Right atrium auricular region (tissue), 2 donors: ENCODE measurements at regions not wholly inside any gene's neighbourhood (a gene's known extent, or its start where the extent isn't known, plus 50 kb on each side); places are given as distances from the start of the nearest gene placed in this dataset.

Experiments
- DNase-seq: peaks from one replicate; pipeline ENCODE4 v3.0.0-alpha.2; 2019; ENCODE audit warnings: low spot score
- H3K27ac ChIP-seq, 2 donors: fragments of 200-600 bp; sonication (generic); 1 replicate in 1 of 2; 2 replicates in 1 of 2; pipeline ENCODE4 v1.5.1; 2016 to 2019
- H3K27me3 ChIP-seq, 2 donors: fragments of 200-600 bp; sonication (generic); one replicate each; pipeline versions ENCODE4 v1.5.1 to v1.6.0; 2017 to 2019
- H3K36me3 ChIP-seq: fragments of 200-600 bp; sonication (generic); one replicate; pipeline ENCODE4 v1.5.1; 2016
- H3K4me1 ChIP-seq, 2 donors: fragments of 200-600 bp; sonication (generic); one replicate each; pipeline versions ENCODE4 v1.5.1 to v1.6.0; 2017 to 2019
- H3K4me3 ChIP-seq, 2 donors: fragments of 200-600 bp; sonication (generic); 1 replicate in 1 of 2; 2 replicates in 1 of 2; pipeline ENCODE4 v1.5.1; 2017 to 2019; ENCODE audit warnings: mild to moderate bottlenecking in 1 of 2, moderate library complexity in 1 of 2
- H3K9me3 ChIP-seq, 2 donors: fragments of 200-600 bp; sonication (generic); one replicate each; pipeline ENCODE4 v1.5.1; 2019
- TF ChIP-seq, protein P1 (sequence below), 2 donors: fragments of 200-600 bp; sonication (generic); IDR thresholded peaks; one replicate each; pipeline ENCODE4 v1.5.1; 2019; ENCODE audit warnings: antibody characterized with exemption in 2 of 2

DNA sequence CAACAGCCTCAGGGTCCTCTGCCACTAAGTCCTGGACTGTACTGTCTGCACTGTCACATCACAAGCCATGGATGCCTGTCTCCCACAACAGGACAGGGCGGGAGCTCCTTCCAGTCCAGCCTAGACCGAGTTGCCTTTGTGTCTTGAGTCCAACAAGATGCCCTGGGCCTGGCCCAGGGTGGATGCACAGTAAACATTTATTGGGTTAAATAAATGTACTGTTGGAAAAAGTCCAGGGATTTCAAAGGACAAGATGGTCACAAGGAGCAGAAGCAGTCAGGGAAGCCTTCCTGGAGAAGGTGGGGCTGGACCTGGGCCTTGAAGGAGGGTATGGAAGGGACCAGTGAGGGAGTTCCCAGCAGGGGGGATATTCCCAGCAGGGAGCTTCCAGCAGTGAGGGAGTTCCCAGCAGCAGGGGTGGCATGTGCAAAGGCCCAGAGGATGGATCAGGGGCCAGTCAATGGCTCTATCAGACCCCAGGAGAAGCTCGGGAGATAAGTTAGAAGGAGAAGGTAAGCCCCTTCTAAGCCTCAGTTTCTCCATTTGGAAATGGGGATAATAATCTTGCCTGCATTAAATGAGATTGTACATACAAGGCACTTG is 72.7 kb upstream of the NEURL1B start:
- no peak for DNase-seq

DNA sequence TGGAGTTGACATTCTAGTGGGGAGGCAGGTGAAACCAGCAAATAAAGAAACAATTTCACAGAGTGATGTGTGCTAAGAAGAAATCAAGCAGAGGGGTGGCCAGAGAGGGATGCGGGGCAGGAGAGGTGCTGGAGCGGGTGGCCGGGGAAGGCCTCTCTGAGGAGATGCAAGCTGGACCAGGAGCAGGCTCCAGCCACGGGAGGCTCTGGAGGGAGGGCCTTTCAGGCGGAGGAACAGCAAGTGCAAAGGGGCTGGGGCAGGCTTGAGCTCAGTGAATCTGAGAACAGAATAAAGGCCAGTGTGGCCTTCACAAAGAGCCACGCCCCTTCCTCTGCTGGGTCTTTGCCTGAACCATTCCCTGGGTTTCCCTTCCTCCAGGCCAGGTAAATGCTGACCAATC is 73.2 kb upstream of the NEURL1B start:
- Histone ChIP-seq H3K4me3 (no peak overlapping the region), H3K27ac (no peak overlapping the region), H3K27me3 (no peaks in the 10 kb centered on the region), H3K36me3 (no peaks in the 10 kb centered on the region), H3K9me3 (no peaks in the 10 kb centered on the region), H3K4me1 (peaks cover 0 to 9% of the 10 kb centered on the region in 2 donors)
- TF ChIP-seq, protein P1, sequence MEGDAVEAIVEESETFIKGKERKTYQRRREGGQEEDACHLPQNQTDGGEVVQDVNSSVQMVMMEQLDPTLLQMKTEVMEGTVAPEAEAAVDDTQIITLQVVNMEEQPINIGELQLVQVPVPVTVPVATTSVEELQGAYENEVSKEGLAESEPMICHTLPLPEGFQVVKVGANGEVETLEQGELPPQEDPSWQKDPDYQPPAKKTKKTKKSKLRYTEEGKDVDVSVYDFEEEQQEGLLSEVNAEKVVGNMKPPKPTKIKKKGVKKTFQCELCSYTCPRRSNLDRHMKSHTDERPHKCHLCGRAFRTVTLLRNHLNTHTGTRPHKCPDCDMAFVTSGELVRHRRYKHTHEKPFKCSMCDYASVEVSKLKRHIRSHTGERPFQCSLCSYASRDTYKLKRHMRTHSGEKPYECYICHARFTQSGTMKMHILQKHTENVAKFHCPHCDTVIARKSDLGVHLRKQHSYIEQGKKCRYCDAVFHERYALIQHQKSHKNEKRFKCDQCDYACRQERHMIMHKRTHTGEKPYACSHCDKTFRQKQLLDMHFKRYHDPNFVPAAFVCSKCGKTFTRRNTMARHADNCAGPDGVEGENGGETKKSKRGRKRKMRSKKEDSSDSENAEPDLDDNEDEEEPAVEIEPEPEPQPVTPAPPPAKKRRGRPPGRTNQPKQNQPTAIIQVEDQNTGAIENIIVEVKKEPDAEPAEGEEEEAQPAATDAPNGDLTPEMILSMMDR (IDR thresholded peaks at IDR 0.05) = no peak
- no peak for DNase-seq

More for the DNA sequence above, 72.7 kb upstream of the NEURL1B start:
- Histone ChIP-seq H3K4me1 (peaks cover 0 to 9% of the 10 kb centered on the region in 2 donors), H3K4me3 (no peak overlapping the region), H3K27ac (no peak overlapping the region), H3K9me3 (no peaks in the 10 kb centered on the region), H3K36me3 (no peaks in the 10 kb centered on the region), H3K27me3 (no peaks in the 10 kb centered on the region)
- TF ChIP-seq, protein P1 (IDR thresholded peaks at IDR 0.05) = no peak

DNA sequence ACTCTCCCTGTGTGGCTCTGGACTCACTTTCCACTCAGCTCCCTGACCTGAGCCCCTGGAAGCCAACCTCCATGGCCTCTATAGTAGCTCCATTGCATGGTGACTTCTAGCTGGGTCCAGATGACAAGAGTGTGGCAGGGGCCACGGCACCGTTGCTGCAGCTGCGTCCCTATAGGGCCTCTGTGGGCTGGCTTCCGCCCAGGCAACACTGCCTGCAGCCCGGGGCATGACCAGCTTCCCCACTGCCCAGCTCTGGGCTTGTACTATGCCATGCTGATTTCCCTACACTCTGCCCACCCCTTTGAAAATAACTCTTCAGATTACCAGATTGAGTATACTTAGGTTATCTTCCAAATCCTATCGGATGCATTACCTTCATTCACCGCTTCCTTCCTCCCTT is 73.8 kb upstream of the NEURL1B start:
- H3K9me3 ChIP-seq = no peaks in the 10 kb centered on the region
- peaks cover 0 to 9% of the 10 kb centered on the region in 2 donors for H3K4me1 ChIP-seq
- H3K4me3 ChIP-seq = no peak overlapping the region
- H3K27me3 ChIP-seq = no peaks in the 10 kb centered on the region
- H3K36me3 ChIP-seq = no peaks in the 10 kb centered on the region
- no peak overlapping the region for H3K27ac ChIP-seq
- TF ChIP-seq, protein P1 (IDR thresholded peaks at IDR 0.05) = no peak
- DNase-seq = no peak

DNA sequence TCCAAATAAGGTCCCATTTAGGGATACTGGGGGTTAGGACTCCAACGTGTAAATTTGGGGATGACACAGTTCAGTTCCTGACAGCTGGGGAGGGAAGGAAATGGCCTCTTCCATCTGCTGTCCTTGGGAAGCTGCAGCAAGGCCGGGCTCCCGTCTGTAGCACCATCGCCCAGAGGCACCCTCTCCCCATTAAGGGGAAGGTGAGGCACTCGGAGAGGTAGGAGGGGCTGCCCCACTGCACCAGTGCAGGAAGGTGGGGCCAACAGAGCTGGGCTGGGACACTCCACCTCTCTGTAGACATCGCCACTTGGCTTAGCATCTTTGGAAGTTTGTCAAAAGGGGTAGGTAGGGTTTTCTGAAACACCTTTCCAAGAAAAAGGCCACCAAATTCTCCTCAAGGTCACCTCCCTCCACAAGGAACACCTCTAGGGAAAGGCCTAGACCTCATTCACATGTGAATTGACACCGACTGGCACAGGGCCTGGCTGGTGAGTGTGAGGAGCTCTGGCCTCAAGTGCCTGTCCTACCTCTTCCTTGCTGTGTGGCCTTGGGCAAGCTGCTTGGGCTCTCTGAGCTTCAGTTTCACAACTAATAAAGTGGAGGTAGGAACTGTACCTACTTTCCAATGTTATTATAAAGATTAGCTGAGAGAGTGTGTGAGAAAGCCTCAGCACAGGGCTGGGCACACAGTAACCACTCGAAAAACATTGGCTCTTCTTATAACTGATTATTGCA is 75.0 kb upstream of the NEURL1B start:
- Histone ChIP-seq H3K27ac (no peak overlapping the region), H3K4me1 (peaks cover 0 to 6% of the 10 kb centered on the region in 2 donors), H3K36me3 (no peaks in the 10 kb centered on the region), H3K9me3 (no peaks in the 10 kb centered on the region), H3K4me3 (no peak overlapping the region), H3K27me3 (no peaks in the 10 kb centered on the region)
- no peak for DNase-seq
- TF ChIP-seq, protein P1 (IDR thresholded peaks at IDR 0.05) = no peak

DNA sequence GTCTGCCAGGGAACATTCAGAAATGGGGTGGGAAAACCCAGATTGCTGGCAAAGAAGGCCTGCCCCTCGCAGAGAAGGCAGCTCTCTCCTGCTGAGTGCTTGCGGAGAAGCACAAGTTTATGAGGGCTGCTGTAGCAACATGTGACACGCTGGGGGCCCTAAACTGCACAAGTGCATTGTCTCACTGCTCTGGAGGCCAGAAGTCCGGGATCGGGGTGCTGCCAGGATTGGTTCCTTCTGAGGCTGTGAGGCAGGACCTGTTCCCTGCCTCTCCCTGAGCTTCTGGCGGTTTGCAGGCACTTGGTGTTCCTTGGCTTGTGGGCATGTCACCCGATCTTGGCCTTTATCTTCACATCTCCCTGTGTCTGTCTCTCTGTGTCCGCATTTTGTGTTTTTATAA is 75.6 kb upstream of the NEURL1B start:
- H3K9me3 ChIP-seq = no peaks in the 10 kb centered on the region
- H3K36me3 ChIP-seq = no peaks in the 10 kb centered on the region
- no peak overlapping the region for H3K4me3 ChIP-seq
- no peaks in the 10 kb centered on the region for H3K27me3 ChIP-seq
- TF ChIP-seq, protein P1 (IDR thresholded peaks at IDR 0.05) = no peak
- no peak overlapping the region for H3K27ac ChIP-seq
- H3K4me1 ChIP-seq = peaks cover 0 to 6% of the 10 kb centered on the region in 2 donors
- no peak for DNase-seq
